NCI-H2081 (cell line): ENCODE measurements at regions not wholly inside any gene's neighbourhood (a gene's known extent, or its start where the extent isn't known, plus 50 kb on each side); places are given as distances from the start of the nearest gene placed in this dataset.

Source experiments
- DNase-seq, 2 experiments: peaks; one replicate each; lab custom pipeline; 2025; lab: John Stamatoyannopoulos, UW

GRCh38 chr12:22900401-22900800, 275.4 kb downstream of the ETNK1 start:
- DNase-seq = no peak

GRCh38 chr12:22904485-22904884, 279.5 kb downstream of the ETNK1 start:
- no peak for DNase-seq

GRCh38 chr12:22916241-22916640, 291.3 kb downstream of the ETNK1 start:
- DNase-seq = no peak

GRCh38 chr12:22916815-22917214, 291.8 kb downstream of the ETNK1 start:
- no peak for DNase-seq

- no peak for DNase-seq
Observed at GRCh38 chr12:22919883-22920282, 294.9 kb downstream of the ETNK1 start.

GRCh38 chr12:22923768-22924167, 298.8 kb downstream of the ETNK1 start:
- DNase-seq = no peak

GRCh38 chr12:22924391-22924790, 299.4 kb downstream of the ETNK1 start:
- no peak for DNase-seq

GRCh38 chr12:22925623-22926022, 300.7 kb downstream of the ETNK1 start:
- DNase-seq = no peak

- no peak for DNase-seq
Observed at GRCh38 chr12:22932431-22932830, 307.5 kb downstream of the ETNK1 start.

GRCh38 chr12:22935090-22935489, 310.1 kb downstream of the ETNK1 start:
- DNase-seq = peak; percentile 18 to 25

- no peak for DNase-seq
Observed at GRCh38 chr12:22935501-22935900, 310.5 kb downstream of the ETNK1 start.

- no peak for DNase-seq
Observed at GRCh38 chr12:22938323-22938722, 313.4 kb downstream of the ETNK1 start.

- DNase-seq = no peak
Observed at GRCh38 chr12:22951206-22951605, 326.2 kb downstream of the ETNK1 start.

- DNase-seq = no peak
Observed at GRCh38 chr12:22956690-22957089, 331.7 kb downstream of the ETNK1 start.

- no peak for DNase-seq
Observed at GRCh38 chr12:22967171-22967570, 342.2 kb downstream of the ETNK1 start.

GRCh38 chr12:22969521-22969920, 344.6 kb downstream of the ETNK1 start:
- DNase-seq = no peak

GRCh38 chr12:22971247-22971646, 346.3 kb downstream of the ETNK1 start:
- DNase-seq = no peak

- DNase-seq = no peak
Observed at GRCh38 chr12:22971701-22972191, 346.8 kb downstream of the ETNK1 start.

GRCh38 chr12:22974865-22975264, 349.9 kb downstream of the ETNK1 start:
- no peak for DNase-seq

GRCh38 chr12:22978962-22979361, 354.0 kb downstream of the ETNK1 start:
- no peak for DNase-seq

- DNase-seq = no peak
Observed at GRCh38 chr12:22979854-22980469, 355.0 kb downstream of the ETNK1 start.

- DNase-seq = no peak
Observed at GRCh38 chr12:22981711-22982110, 356.7 kb downstream of the ETNK1 start.

- DNase-seq = no peak
Observed at GRCh38 chr12:22982635-22983034, 357.7 kb downstream of the ETNK1 start.

GRCh38 chr12:22986997-22987396, 362.0 kb downstream of the ETNK1 start:
- DNase-seq = no peak
